CD4-positive, alpha-beta T cell treated with Interleukin-4 for 1 hour (primary cell): ENCODE measurements at regions not wholly inside any gene's neighbourhood (a gene's known extent, or its start where the extent isn't known, plus 50 kb on each side); places are given as distances from the start of the nearest gene placed in this dataset.

Source experiments
- DNase-seq, 2 donors: peaks; one replicate each; pipeline ENCODE4 v3.0.0-alpha.2; 2020 to 2022

DNA sequence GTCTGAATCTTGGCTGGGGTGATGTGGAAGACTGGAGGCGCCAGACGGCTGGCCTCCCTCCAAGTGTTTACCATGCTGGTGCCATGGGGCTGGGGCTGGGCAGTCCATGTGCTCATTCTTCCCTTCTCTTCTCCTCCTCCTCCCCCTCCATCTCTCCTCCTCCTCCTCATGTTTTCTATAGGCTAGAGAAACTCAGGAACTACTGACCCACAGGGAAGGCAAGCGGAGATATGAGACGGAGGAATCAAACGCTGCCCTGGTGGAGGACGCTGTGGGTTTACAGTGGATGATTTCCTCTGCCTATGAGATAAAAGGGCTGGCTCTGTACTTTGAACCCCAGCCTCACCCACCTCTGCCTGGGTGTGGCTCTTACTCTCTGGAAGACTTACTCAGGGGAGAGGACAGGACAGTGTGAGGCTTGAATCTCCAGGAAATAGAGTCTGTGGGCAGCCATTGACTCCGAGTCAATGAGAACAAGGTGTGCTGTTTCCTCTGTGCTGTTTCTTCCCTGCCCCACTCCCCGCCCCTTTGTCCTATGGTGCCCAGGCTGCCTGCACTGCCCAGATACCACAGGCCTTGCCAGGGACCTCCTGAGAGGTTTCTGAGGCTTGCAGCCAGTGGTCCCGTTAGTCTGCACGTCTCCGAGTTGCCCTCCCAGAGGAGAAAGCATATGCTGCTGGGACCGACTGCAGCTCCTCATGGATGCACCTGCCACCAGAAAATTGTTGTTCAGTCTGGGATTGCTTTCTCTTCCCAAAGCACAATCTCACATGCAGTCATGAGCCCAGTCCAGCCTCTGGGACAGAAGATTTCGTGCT, 132.6 kb upstream of the ARHGAP5 start:
- peak in 1 of 2 donors; percentile 27 for DNase-seq

DNA sequence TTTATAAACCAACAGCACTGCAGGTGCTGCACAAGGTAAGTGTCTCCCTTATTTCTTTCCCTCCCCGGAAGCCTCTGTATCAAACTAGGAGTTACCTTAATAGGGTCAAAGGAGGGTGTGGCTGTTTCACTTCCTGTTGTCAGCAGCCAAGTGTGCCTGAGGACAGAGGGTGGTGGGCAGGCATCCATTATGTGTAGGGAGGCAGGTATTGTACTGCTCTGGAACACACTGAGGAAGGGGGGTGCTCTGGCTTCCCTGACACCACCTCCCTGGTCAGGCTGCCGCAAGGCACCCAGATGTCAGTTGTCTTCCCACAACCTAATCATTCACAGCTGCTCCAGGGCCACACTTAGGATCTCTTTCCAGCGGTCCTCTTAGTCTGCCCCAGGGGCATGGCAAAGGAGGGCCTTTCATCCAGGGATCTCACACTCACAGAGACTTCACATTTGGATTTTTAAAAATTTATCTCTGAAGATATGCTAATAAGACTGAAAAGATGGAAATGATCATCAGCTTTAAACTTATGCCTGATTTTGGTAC, 132.0 kb upstream of the ARHGAP5 start:
- peak; percentile 34 to 59 for DNase-seq

DNA sequence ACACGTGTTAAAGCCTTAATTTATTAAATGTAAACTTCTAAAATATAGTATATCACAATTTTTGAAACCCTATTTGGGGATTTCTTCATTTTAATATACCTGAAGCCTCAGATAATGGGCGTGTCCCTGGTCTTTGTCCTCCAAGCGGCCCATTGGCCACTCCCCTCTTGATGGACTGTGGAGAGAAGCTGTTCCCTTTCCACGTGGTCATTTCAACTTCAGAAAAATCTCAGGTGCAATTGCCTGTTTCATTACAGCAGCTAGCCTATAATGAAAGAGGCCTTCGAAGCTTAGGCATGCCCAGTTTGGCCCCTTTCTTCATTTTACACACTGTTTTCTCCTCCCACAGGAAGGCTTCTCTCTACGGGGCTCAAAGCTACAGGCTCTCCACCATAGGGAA, 131.4 kb upstream of the ARHGAP5 start:
- DNase-seq = no peak

DNA sequence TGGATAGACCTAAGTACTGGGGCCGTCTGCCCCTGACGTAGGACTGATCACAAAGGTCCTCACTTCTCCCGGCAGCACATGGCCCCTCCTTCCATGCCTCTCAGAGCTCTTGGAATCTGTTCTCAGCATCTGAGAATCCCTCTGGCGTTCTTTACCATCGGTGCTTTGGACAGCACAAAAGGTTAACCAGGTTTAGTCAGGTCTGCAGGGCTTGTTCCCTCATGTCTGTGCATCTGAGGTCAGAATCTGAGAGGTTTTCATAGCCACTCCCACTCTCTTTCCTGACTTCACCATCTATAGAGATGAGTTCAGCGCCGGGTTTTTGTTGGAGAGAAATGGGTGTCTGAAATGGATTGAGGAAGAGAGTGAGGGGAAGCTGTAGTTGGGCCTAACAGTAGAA, 130.0 kb upstream of the ARHGAP5 start:
- DNase-seq = no peak

DNA sequence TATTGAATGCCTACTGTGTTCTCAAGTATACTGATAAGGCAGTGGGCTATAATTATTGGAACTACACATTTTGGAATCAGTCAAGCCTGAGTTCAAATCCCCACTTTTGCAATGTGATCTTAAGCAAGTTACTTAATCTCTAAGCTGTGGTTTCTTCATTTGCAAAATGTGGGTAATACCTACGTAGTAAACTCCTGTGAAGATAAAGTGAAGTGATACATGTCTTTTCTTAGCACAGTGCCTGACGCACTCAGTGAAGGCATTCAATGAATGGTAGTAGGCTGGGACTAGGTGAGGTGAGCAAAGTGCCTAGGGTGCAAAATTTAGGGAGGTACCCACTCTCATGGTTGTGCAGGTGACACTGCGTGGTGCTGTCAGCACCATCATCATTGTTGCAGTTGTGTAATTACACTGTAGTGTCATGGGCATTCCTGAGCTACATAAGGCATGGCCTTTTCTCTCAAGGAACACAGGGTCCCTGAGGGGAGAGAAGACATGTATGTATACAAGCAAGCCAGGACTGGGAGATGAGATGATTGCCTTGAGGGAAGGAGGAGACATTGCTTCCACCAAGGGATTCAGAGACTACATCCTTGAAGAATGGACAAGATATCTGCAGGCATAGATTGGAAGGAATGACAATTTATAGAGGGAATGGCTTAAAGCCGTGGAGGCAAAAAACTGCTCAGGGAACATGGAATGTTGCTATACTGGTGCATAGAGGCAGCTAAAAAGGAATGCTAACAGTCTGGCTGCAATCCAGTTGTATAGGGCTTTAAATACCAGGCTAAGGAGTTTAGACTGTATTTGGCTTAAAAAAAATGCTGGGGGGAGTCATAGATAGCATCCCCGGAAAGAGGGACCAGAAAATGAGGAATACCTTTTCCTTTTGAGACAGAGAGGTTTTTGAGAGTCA, 129.2 kb upstream of the ARHGAP5 start:
- no peak for DNase-seq

DNA sequence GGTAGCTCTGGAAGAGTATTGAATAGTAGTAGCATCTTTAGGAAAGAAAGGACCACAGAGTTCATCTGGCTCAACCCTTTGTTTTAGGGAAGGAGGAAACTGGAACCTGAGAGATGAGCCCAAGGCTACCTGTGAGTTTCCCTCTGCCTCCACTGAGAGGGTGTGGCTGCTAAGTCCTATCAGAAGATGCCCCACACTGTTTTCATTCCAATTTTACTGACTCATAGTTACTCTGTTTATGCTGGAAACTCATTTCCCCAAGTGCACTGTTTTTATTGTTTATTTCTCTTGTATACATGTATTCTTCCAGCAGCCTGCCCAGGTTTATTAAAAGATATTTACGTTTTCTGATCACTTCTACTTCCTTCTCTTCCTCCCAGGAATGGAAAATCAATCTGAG, 127.4 kb upstream of the ARHGAP5 start:
- DNase-seq = no peak

DNA sequence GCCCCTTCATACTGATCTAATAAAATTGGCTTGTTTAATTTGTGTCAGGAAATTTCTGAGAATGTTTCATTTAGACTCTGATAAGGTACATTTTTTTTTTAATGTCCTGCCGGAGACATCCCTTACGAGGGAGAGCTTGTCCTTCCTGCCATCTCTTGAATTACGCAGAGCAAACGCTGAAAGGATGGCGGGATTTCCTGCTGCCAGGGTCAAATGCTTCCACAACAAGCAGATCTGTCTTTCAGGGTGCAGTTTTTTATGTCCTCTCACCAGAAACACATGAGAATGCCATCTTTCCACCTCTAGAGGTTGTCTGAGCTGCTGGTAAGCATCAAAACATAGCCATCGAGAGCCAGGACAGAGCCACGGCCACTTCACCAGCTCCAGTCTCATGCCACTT, 126.8 kb upstream of the ARHGAP5 start:
- DNase-seq = no peak

DNA sequence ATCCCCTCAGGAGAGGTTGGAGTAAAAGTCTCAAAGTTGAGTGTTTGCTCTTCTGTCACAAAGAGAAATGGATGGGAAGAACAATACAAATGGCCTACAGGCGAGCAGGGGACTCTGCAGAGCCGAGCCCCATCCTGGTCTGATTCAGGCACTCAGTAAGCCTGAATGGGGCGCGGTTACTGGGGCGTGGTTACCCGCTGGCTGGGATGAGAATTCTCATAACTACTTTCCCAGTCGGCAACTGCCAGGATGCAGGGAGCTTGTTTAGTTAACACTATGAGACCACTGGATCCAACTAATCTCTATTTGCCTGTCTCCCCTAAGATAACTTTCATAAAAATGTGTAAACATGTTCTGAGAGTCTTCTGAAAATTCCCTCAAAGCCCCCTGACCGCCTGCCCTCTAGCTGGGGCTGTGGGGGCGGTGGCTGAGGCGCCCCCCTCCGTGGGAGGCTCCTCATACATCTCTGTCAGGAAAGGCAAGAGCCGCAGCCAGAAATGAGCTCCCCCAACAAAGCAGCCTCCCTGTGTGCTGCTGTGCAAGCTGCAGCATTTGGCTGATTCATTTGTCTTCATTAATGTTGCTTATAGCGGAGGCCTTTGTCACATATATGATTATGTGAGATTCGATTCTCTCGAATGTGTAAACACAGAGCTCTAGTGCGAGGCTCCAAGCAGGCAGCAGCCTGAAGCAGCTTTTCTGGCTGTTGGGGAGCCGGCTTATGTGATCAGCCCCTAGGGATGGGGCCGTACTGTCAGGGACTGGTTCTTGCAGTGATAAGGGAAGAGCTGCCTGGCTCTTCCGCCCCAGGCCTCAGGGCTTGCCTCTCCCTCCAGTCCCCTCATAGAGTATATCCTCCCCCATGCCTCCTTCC, 126.1 kb upstream of the ARHGAP5 start:
- no peak for DNase-seq

DNA sequence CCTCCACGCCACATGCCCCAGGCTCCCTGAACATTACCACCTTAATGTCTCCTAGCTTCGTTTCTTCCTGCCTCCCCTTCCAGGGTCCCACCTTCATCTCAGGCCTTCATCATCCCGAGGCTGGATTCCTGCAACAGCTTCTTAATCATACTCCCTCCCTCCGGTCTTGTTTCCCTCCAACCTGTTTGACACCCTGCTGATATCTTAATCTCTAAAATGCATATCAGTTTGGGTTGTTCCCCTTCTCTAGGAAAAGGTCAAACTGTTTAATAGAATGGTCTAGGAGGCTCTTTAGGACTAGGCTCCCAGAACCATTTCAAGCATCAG, 125.5 kb upstream of the ARHGAP5 start:
- DNase-seq = no peak

DNA sequence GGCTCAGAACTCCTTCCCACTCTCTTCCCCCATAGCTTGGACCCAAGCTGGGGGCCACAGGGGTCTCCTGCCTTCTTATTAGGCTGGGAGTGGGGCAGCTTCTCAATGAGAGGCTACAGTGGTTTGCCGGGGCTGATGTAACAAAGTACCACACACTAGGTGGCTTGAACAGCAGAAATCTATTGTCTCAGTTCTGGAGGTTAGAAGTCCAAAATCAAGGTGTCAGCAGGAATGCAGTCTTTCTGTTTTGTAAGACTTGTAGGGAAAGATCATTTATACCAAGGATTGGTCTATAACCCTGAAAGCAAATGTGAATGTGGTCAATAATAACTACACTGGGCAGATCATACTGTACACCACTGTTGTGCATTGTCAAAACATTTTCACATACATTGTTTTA, 124.5 kb upstream of the ARHGAP5 start:
- DNase-seq = no peak

DNA sequence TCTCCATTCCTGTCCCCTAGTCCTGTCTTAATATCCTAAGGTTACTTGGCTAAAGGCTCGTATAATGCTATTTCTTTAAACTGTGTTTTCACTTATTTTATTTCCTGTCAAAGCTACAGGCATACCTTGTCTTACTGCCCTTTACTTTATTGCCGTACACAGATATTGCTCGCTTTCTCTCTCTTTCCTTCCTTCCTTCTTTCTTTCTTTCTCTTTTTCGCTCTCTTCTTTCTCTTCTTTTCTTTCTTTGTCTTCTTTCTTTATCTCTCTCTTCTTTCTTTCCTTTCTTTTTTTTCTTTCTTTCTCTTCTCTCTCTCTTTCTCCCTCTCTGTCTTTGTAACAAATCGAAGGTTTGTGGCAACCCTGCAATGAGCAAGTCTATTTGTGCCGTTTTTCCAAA, 123.9 kb upstream of the ARHGAP5 start:
- no peak for DNase-seq

DNA sequence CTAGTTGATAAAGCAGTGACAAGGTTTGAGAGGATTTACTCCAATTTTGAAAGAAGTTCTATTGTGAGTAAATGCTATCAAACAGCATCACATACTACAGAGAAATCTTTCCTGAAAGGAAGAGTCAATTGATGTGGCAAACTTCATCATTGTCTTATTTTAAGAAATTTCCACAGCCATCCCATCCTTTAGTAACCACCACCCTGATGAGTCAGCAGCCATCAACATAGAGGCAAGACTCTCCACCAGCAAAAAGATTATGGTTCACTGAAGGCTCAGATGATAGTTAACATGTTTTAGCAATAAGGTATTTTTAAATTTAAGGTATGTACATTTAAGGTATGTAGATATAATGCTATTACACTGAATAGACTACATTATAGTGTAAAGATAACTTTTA, 122.1 kb upstream of the ARHGAP5 start:
- DNase-seq = no peak

DNA sequence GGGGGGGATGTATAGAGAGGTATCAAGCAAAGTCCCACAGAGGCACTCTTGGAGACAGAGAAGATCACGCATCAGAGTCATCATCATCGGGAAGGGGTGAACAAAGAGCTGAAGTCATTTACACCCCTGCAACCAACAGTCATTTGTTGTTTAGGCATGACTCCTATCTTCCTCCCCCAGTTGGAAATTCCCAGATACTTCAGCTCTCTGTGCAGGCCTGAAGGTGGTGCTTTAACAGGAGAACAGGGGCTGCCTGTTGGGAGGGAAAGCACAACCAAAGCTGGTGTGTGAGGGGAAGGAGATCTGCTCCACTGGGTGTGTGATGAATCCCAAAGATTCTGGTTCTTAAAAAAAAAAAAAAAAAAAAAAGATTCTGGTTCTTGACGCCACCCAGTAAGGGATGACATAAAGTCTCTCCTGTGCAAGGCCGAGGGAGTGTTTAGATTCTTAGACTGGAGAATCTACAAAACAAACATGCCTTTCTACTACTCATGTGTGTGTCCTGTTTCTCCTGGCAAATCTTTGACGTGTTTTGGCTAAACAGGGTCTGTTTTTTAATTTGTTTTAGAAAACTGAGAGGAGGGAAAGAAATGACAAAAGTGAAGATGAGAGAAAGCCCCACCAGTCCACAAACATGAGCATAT, 121.0 kb upstream of the ARHGAP5 start:
- DNase-seq = no peak

DNA sequence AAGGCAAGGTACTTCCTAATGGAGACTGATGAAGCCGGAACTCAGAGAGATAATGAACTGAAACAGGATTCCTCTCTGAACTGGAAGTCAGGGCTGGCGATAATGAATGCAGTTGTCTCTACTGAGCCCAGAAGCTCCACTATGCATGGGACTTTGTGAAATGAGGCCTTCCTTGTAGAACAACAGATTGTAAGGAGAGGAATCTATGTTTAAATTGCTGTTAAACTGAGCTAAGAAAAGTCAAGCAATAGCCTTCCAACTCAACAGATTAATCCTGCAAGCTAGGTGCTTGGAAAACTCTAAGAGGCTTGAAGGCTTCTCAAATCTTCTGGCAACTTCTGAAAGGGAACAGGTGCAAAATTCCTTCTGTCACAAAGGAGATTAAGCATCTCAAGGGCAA, 119.5 kb upstream of the ARHGAP5 start:
- DNase-seq = no peak

DNA sequence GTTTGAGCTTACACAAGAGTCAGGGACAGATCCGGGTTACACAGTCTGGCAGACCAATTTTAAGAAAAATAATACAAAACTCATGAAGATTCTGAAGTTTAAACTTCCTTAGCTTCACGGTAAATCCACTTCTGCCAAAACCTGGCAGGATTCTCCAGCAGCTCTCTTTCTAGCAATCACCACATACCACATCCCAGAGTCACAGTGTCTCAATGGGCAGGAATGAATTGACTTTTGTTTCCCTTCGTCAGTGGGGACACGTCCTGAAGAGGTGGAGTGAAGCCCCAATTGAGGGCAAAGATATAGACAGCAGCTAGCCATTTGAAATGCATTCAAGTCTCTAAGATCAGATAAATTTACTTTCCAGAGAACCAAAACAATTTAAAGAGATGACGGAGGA, 117.1 kb upstream of the ARHGAP5 start:
- DNase-seq = no peak

DNA sequence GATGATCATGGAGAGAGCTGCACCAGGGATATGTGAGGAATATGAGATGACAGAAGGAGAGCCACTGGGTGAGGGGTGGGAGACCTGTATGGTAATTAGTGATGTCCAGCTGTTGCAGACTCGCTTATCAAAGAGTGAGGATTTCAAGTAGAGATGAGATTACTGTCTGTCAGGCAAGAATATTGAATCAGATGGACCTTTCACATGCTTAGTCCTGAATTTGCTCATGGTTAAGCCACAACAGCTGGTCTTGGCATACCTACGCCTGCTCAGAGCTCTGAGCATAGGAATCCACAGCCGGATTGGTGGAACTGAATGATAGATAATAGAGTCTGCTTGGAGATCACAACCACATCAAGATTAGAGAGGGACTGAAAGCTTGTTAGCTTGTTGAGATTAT, 115.2 kb upstream of the ARHGAP5 start:
- no peak for DNase-seq

DNA sequence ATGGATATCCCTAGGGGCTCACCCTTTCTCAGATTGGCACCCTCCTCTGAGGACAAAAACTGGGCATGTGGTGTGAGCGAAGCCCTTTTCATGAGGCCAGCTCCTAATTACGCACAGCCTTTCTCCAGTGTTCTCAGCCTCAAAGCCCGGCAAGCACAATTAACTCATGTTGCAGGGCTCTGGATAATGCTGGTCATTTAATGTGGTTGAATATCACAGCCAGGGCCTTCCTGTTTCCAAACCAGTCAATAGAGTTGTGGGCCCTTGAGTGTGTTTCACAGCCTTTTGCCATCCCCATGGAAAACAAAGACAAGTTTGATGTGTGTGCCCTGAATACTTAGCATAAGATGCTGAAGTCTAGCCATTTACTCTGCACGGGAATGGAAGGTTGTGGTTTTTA, 114.2 kb upstream of the ARHGAP5 start:
- DNase-seq = no peak

DNA sequence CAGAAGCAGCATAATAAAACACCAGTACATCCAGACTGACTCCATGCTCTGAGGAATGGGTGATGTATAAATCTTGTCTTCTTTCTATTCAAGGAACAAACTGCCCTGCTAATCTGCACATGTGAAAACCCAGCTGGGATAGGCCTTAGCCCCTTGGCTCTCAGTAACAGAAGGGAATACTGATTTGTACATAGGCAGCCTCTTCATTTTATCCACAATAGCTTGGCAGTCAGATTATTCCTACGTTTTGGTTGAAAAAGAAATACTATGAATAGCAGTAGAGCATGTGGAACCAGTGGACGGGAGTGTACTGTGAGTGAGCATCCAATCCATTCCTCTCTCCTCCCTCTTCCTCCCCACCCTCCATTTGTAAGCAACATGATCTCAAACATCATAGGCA, 113.5 kb upstream of the ARHGAP5 start:
- no peak for DNase-seq

DNA sequence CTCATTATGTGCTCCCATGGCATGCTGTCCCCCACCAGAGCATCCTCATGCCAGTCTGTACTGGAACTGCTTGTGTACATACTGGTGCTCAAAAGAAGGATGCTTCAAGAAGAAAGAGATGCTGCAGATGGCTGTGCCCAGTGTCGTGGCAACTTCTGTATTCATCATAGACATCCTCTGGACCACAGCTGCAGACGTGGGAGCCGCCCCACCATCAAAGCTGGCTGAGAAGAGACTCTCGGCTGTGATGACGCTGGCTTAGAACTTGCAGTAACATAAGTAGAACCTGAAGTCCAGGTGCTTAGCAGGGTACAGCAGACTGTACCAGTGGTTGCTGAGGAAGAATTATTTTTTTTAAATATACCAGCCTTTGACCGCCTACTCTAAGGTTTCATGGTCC, 112.6 kb upstream of the ARHGAP5 start:
- no peak for DNase-seq

DNA sequence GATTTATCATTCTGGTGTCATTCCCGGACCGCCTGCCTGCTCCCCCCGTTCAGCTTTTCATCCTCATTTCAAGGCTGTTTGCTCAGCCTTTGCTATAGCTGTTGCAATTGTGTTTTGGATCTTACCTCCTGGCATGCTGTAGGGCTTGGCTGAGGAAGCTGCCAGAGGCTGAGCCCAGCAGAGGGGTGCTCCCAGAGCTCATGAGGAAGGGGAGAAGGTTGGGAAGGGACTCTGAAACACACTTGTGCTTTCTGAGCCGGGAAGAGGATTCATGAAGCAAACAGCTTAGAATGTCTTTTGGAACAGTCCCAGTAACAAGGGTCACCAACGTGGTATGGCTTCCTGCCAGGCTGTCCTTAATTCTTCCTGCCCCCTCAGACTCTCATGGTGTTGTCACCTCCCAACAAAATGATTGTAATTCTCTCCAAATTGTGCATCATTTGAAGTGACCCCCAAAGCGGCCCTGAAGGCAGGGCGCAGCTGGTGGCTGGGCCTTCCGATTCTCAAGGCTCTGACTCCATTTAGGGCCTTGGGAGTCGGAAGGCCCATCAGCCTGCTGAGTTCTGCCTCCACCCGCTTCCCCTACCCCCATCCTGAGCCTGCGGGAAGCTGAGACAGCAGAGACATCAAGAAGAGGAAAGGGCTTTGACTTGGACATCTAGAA, 111.9 kb upstream of the ARHGAP5 start:
- no peak for DNase-seq

DNA sequence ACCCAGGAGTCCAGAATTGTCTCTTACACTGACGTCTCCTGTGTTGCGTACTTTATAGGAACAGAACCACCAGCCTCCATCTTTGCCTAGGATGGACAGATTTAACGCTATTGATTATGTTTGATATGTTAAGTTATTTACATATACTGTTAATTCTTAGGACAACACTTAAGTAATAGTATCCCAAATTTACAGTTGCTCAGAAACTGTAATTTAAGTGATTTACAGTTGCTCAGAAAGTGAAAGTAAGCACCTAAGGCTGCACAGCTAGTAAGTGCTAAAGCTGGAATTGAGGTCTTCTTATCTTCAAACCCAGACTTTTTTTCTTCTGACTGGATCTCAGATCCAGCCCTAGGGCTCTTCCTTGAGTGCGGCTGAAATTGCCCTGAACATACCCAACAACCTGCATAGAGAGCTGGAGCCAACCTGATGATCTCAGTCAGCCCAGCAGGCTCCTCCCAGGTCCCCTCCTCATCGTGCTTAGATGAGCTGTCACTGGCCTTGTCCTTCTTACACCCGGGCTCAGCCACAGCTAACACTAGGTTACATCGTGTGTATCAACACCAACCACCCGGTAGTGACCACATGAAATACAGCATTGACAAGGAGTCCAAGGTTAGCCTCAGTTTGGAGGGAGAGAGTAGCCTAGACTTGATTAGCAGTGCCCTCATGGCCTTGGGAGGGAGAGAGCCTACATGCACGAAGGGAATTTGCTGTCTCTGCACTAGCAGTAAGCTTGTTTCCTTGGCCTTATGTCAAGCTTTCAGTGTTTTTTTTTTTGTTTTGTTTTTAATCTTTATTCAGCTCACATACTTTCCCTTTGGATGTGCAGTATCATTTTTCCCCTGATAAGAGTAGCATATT, 111.1 kb upstream of the ARHGAP5 start:
- no peak for DNase-seq
